Neural cell (in vitro differentiated cells): ENCODE measurements at regions not wholly inside any gene's neighbourhood (a gene's known extent, or its start where the extent isn't known, plus 50 kb on each side); places are given as distances from the start of the nearest gene placed in this dataset.

Source experiments
- H2AFZ ChIP-seq: fragments of 200-600, 300-800 bp; sonication (generic), shearing (Covaris generic); 2 replicates; pipeline ENCODE4 v1.6.0; 2014; ENCODE audit warnings: low read depth, mild to moderate bottlenecking, antibody characterized with exemption, low read length, moderate library complexity
- H3F3A ChIP-seq: fragments of 200-600 bp; shearing (Covaris generic); 2 replicates; pipeline ENCODE4 v1.6.1; 2016; ENCODE audit warnings: mild to moderate bottlenecking, moderate library complexity, mixed read lengths, antibody characterized with exemption, low read length; ENCODE audit not compliant: insufficient read depth, poor library complexity, severe bottlenecking
- H3K27ac ChIP-seq: fragments of 200-600, 300-800 bp; sonication (generic), shearing (Covaris generic); 2 replicates; pipeline ENCODE4 v1.5.1; 2014; ENCODE audit warnings: mild to moderate bottlenecking, low read length, moderate library complexity
- H3K27me3 ChIP-seq: fragments of 300-800, 200-600 bp; sonication (generic), shearing (Covaris generic); 2 replicates; pipeline ENCODE4 v1.6.0; 2014; ENCODE audit warnings: mild to moderate bottlenecking, low read depth, low read length, moderate library complexity; ENCODE audit not compliant: insufficient read depth
- H3K36me3 ChIP-seq: fragments of 300-800, 200-600 bp; sonication (generic), shearing (Covaris generic); 2 replicates; pipeline ENCODE4 v1.5.1; 2014; ENCODE audit warnings: mild to moderate bottlenecking, antibody characterized with exemption, low read length, moderate library complexity; ENCODE audit not compliant: insufficient read depth
- H3K4me2 ChIP-seq: fragments of 300-800, 200-600 bp; sonication (generic), shearing (Covaris generic); 2 replicates; pipeline ENCODE4 v1.6.0; 2014; ENCODE audit warnings: mild to moderate bottlenecking, low read length
- H3K4me3 ChIP-seq: fragments of 300-800, 200-600 bp; sonication (generic), shearing (Covaris generic); 2 replicates; pipeline ENCODE4 v1.5.1; 2014; ENCODE audit warnings: mild to moderate bottlenecking, low read length, moderate library complexity
- H3K79me2 ChIP-seq: fragments of 200-600 bp; shearing (Covaris generic); replicated peaks from 2 replicates; pipeline ENCODE4 v1.6.0; 2014; ENCODE audit warnings: mild to moderate bottlenecking, low read length, moderate library complexity; ENCODE audit not compliant: insufficient read depth
- H3K9ac ChIP-seq: fragments of 300-800, 200-600 bp; sonication (generic), shearing (Covaris generic); 2 replicates; pipeline ENCODE4 v1.6.1; 2016; ENCODE audit warnings: mild to moderate bottlenecking, low read length, mixed read lengths
- H3K9me2 ChIP-seq: fragments of 200-600 bp; shearing (Covaris generic); 2 replicates; pipeline ENCODE4 v1.6.1; 2016; ENCODE audit warnings: mild to moderate bottlenecking, low read length, mixed read lengths; ENCODE audit not compliant: insufficient read depth
- H3K9me3 ChIP-seq: fragments of 200-600, 300-800 bp; sonication (generic), shearing (Covaris generic); 2 replicates; pipeline ENCODE4 v1.6.1; 2016; ENCODE audit warnings: mild to moderate bottlenecking, mixed run types, low read length, moderate library complexity, mixed read lengths
- H4K20me1 ChIP-seq: fragments of 200-600 bp; shearing (Covaris generic); 2 replicates; pipeline ENCODE4 v1.6.1; 2016; ENCODE audit warnings: mild to moderate bottlenecking, mixed run types; ENCODE audit not compliant: insufficient read depth
- CTCF ChIP-seq: fragments of 450-650 bp; IDR thresholded peaks from 2 replicates; pipeline ENCODE4 v1.5.1; 2014; ENCODE audit warnings: antibody characterized with exemption, mild to moderate bottlenecking, moderate library complexity; ENCODE audit not compliant: poor library complexity, severe bottlenecking
- EP300 ChIP-seq: fragments of 450-650 bp; conservative IDR thresholded peaks from 2 replicates; pipeline ENCODE4 v1.6.1; 2014; ENCODE audit warnings: antibody characterized with exemption, mild to moderate bottlenecking, moderate library complexity; ENCODE audit not compliant: poor library complexity, severe bottlenecking
- EZH2 ChIP-seq: fragments of 200-600, 300-800 bp; shearing (Covaris generic), sonication (generic); IDR thresholded peaks from 2 replicates; pipeline ENCODE4 v1.6.1; 2014; ENCODE audit warnings: antibody characterized with exemption, low read length, borderline replicate concordance, mild to moderate bottlenecking; ENCODE audit not compliant: insufficient read depth, poor library complexity, severe bottlenecking
- MXI1 ChIP-seq: fragments of 450-650 bp; conservative IDR thresholded peaks from 2 replicates; pipeline ENCODE4 v1.6.1; 2014; ENCODE audit warnings: antibody characterized with exemption, mild to moderate bottlenecking; ENCODE audit not compliant: poor library complexity, severe bottlenecking
- POLR2AphosphoS5 ChIP-seq: IDR thresholded peaks from 2 replicates; pipeline ENCODE4 v1.6.1; 2012
- RAD21 ChIP-seq: fragments of 450-650 bp; conservative IDR thresholded peaks from 2 replicates; pipeline ENCODE4 v1.6.1; 2014; ENCODE audit warnings: antibody characterized with exemption, mild to moderate bottlenecking, moderate library complexity
- REST ChIP-seq: IDR thresholded peaks from 2 replicates; pipeline ENCODE4 v1.6.1; 2012; ENCODE audit warnings: borderline replicate concordance
- SMC3 ChIP-seq: fragments of 450-650 bp; conservative IDR thresholded peaks from 2 replicates; pipeline ENCODE4 v1.6.1; 2014; ENCODE audit warnings: antibody characterized with exemption, mild to moderate bottlenecking, moderate library complexity; ENCODE audit not compliant: poor library complexity
- TAF1 ChIP-seq: IDR thresholded peaks from 2 replicates; pipeline ENCODE4 v1.6.1; 2012; ENCODE audit warnings: low read depth

- Histone ChIP-seq H3K9ac (no peak overlapping the region), H3K9me2 (no peaks in the 10 kb centered on the region), H2AFZ (no peak overlapping the region), H3K36me3 (no peaks in the 10 kb centered on the region), H3K4me2 (no peak overlapping the region), H3F3A (no peaks in the 10 kb centered on the region), H3K27me3 (no peaks in the 10 kb centered on the region), H4K20me1 (no peaks in the 10 kb centered on the region), H3K9me3 (no peaks in the 10 kb centered on the region), H3K79me2 (no peaks in the 10 kb centered on the region), H3K27ac (no peak overlapping the region), H3K4me3 (no peak overlapping the region)
- TF ChIP-seq EP300, result no peak
- TF ChIP-seq RAD21, result no peak
- TF ChIP-seq REST, result no peak
- TF ChIP-seq MXI1, result no peak
- no peak for TF ChIP-seq CTCF
- TF ChIP-seq POLR2AphosphoS5, result no peak
- no peak for TF ChIP-seq TAF1
- TF ChIP-seq EZH2, result no peak
These were observed 447.8 kb upstream of the CD180 start for GRCh38 chr5:67644221-67644920.

GRCh38 chr5:67643536-67643935 is 446.9 kb upstream of the CD180 start:
- H3K4me2 ChIP-seq, result no peak overlapping the region
- no peaks in the 10 kb centered on the region for H3K27me3 ChIP-seq
- TF ChIP-seq RAD21 (no peak), MXI1 (no peak), TAF1 (no peak), CTCF (no peak), EZH2 (no peak), SMC3 (no peak), REST (no peak), POLR2AphosphoS5 (no peak), EP300 (no peak)

More at GRCh38 chr5:67643536-67643935, 446.9 kb upstream of the CD180 start:
- H3K79me2 ChIP-seq, result no peaks in the 10 kb centered on the region
- no peaks in the 10 kb centered on the region for H3K9me3 ChIP-seq
- no peaks in the 10 kb centered on the region for H3K36me3 ChIP-seq
- no peaks in the 10 kb centered on the region for H3K9me2 ChIP-seq
- H3F3A ChIP-seq, result no peaks in the 10 kb centered on the region
- H3K9ac ChIP-seq, result no peak overlapping the region
- H3K27ac ChIP-seq, result no peak overlapping the region
- H2AFZ ChIP-seq, result no peak overlapping the region
- no peaks in the 10 kb centered on the region for H4K20me1 ChIP-seq
- H3K4me3 ChIP-seq, result no peak overlapping the region
